Mesothelial cell of epicardium (in vitro differentiated cells): ENCODE measurements at regions not wholly inside any gene's neighbourhood (a gene's known extent, or its start where the extent isn't known, plus 50 kb on each side); places are given as distances from the start of the nearest gene placed in this dataset.

Experiments used
- DNase-seq, 2 experiments: peaks; one replicate each; pipeline ENCODE4 v3.0.0; 2021; ENCODE audit warnings: low spot score in 2 of 2; ENCODE audit not compliant: unreplicated experiment in 2 of 2
- H3K27ac Mint-ChIP-seq: 2 replicates; pipeline ENCODE4 v1.8.0; 2021; ENCODE audit warnings: mixed read lengths
- H3K27me3 Mint-ChIP-seq: 2 replicates; pipeline ENCODE4 v1.8.0; 2021; ENCODE audit warnings: low read depth, mixed read lengths
- H3K36me3 Mint-ChIP-seq: 2 replicates; pipeline ENCODE4 v1.8.0; 2021; ENCODE audit warnings: mixed read lengths
- H3K4me1 Mint-ChIP-seq: 2 replicates; pipeline ENCODE4 v1.8.0; 2021; ENCODE audit warnings: mixed read lengths
- H3K4me3 Mint-ChIP-seq: 2 replicates; pipeline ENCODE4 v1.8.0; 2021; ENCODE audit warnings: mild to moderate bottlenecking, moderate library complexity, mixed read lengths
- H3K9me3 Mint-ChIP-seq: 2 replicates; pipeline ENCODE4 v1.8.0; 2021; ENCODE audit warnings: mixed read lengths
- CTCF ChIP-seq: fragments of 200-600 bp; sonication (generic); IDR thresholded peaks from one replicate; pipeline ENCODE4 v1.5.0; 2021; ENCODE audit warnings: antibody characterized with exemption; ENCODE audit not compliant: unreplicated experiment

DNA sequence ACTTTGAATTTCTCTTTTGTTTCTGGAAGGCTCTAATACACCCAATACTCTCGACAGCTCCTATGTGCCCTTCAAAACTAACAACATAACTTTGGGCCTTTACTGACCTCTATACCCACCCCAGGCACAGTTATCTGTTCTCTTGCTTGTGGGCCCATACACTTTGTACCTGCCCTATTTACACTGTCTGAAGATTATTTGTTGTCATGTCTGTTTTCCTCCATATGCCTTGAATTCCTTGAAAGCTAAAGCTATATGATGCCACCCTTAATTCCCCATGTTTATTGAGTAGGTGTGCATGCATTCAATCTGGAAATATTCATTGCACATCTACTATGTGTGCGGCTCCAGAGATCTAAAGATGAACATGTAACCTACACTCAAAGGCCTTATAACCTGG, 267.6 kb downstream of the PLPP3 start:
- Mint-ChIP-seq H3K9me3 (peaks cover 32% of the 10 kb centered on the region), H3K4me1 (no peaks in the 10 kb centered on the region), H3K27ac (no peak overlapping the region), H3K4me3 (no peak overlapping the region), H3K36me3 (peaks cover 8% of the 10 kb centered on the region), H3K27me3 (no peaks in the 10 kb centered on the region)
- TF ChIP-seq CTCF, result no peak
- no peak for DNase-seq

DNA sequence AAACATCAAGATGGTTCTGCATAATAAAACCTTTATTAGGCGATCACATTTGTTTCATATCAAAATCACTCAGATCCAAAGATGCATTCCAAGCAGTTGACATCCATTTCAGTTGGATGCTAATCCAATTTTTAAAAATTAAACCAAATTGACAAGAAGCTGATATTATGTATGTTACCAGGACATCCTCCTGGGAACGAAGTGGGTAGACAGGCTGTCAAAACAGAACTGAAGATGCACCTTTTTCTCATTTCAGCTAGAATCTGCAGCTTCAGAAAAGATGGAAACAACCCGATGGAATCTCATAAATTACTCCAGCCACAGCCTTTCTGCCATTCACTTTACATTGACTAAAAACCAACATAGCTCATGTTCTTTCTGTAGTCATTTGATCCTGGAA, 268.4 kb downstream of the PLPP3 start:
- Mint-ChIP-seq H3K9me3 (peaks cover 32% of the 10 kb centered on the region), H3K27me3 (no peaks in the 10 kb centered on the region), H3K4me1 (no peaks in the 10 kb centered on the region), H3K4me3 (no peak overlapping the region), H3K36me3 (peaks cover 8% of the 10 kb centered on the region), H3K27ac (no peak overlapping the region)
- no peak for TF ChIP-seq CTCF
- no peak for DNase-seq

DNA sequence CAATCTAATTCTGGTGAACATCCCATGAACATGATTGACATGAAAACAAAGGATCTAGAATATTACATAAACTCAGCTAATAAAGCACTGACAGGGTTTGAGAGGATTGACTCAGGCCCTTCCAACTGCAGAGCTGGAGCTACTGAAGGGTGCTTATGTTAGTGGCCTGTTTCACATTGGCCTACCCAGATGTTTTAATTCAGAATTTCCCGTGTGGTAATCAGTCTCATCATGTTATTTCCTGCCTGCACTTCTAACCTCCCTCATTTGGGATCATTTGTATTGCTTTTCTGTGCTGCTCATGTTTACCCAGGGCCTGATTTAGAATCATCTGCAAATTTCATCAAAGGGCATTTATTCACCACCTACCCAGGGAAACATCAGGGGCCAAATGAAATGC, 270.3 kb downstream of the PLPP3 start:
- H3K36me3 Mint-ChIP-seq, result peaks cover 8% of the 10 kb centered on the region
- no peak overlapping the region for H3K27ac Mint-ChIP-seq
- peaks cover 32% of the 10 kb centered on the region for H3K9me3 Mint-ChIP-seq
- TF ChIP-seq CTCF, result no peak
- H3K4me3 Mint-ChIP-seq, result no peak overlapping the region
- H3K27me3 Mint-ChIP-seq, result no peaks in the 10 kb centered on the region
- H3K4me1 Mint-ChIP-seq, result peaks cover 4% of the 10 kb centered on the region
- no peak for DNase-seq

DNA sequence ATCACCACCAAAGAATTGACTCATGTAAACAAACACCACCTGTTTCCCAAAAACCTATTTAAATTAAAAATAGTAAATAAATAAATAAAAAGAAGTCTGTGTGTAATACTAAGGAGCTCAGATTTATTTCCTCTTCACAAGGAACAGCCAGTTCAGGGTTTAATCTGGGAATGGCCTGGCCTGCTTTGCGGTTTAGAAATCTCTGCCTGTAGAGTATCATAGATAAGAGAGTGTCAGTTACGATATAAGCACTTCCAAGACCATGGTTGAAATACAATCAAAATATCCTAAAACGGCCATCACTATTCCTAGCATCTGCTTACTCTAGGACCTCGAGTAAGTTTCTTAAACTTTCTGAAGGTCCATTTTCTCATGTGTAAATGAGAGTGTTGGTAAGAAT, 274.4 kb downstream of the PLPP3 start:
- no peak overlapping the region for H3K27ac Mint-ChIP-seq
- no peak for TF ChIP-seq CTCF

GRCh38 chr1:56303805-56304204, 275.6 kb downstream of the PLPP3 start:
- peaks cover 9% of the 10 kb centered on the region for H3K4me1 Mint-ChIP-seq
- peaks cover 15% of the 10 kb centered on the region for H3K9me3 Mint-ChIP-seq
- no peak for TF ChIP-seq CTCF
- H3K4me3 Mint-ChIP-seq, result no peak overlapping the region
- no peaks in the 10 kb centered on the region for H3K27me3 Mint-ChIP-seq
- no peak for DNase-seq
- H3K36me3 Mint-ChIP-seq, result peaks cover 5% of the 10 kb centered on the region
- H3K27ac Mint-ChIP-seq, result no peak overlapping the region

More for the DNA sequence above, 274.4 kb downstream of the PLPP3 start:
- Mint-ChIP-seq H3K4me1 (peaks cover 4% of the 10 kb centered on the region), H3K36me3 (peaks cover 5% of the 10 kb centered on the region), H3K4me3 (no peak overlapping the region), H3K27me3 (no peaks in the 10 kb centered on the region), H3K9me3 (peaks cover 23% of the 10 kb centered on the region)
- no peak for DNase-seq

- DNase-seq, result no peak
- peaks cover 14% of the 10 kb centered on the region for H3K4me1 Mint-ChIP-seq
- no peak overlapping the region for H3K4me3 Mint-ChIP-seq
- H3K36me3 Mint-ChIP-seq, result peaks cover 3% of the 10 kb centered on the region
- no peak for TF ChIP-seq CTCF
- H3K27ac Mint-ChIP-seq, result no peak overlapping the region
- H3K27me3 Mint-ChIP-seq, result no peaks in the 10 kb centered on the region
- peaks cover 6% of the 10 kb centered on the region for H3K9me3 Mint-ChIP-seq
These were observed 276.5 kb downstream of the PLPP3 start for GRCh38 chr1:56302878-56303277.
